NT2/D1 (cell line): ENCODE measurements at regions not wholly inside any gene's neighbourhood (a gene's known extent, or its start where the extent isn't known, plus 50 kb on each side); places are given as distances from the start of the nearest gene placed in this dataset.

Source experiments
- SUZ12 ChIP-seq: IDR thresholded peaks from 2 replicates; pipeline ENCODE4 v1.6.1; 2011; ENCODE audit not compliant: insufficient read length, insufficient read depth; ENCODE audit errors: extremely low read depth
- YY1 ChIP-seq: IDR thresholded peaks from 2 replicates; pipeline ENCODE4 v1.6.1; 2011; ENCODE audit not compliant: insufficient read length, insufficient read depth
- ZNF274 ChIP-seq: IDR thresholded peaks from 2 replicates; pipeline ENCODE4 v1.6.1; 2011; ENCODE audit warnings: mild to moderate bottlenecking, low read depth, low read length

DNA sequence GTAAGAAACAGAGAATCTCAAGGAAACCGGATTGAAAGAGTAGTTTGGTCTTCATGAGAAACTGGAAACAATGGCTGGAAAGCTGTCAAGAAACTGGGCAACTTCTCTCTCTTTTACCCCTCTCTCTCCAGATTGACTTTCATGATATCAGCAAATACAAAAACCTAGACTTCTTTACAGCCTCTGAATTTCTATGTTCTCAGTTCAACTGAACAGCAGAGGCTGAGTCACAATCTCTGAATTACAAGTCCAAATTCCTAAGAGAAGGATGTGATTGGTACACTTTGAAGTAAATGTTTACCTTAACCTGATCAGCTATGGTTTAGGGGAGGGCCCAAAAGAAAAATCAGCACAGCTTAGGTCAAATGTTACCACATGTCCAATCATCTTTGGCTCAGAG lies 974.9 kb downstream of the RPA4 start:
- TF ChIP-seq ZNF274 (no peak), YY1 (no peak), SUZ12 (no peak)
